Prostate gland (tissue), 2 donors: ENCODE measurements at regions not wholly inside any gene's neighbourhood (a gene's known extent, or its start where the extent isn't known, plus 50 kb on each side); places are given as distances from the start of the nearest gene placed in this dataset.

Source experiments
- DNase-seq: peaks from one replicate; pipeline ENCODE4 v3.0.0-alpha.2; 2019; ENCODE audit warnings: low spot score
- H3K27ac ChIP-seq, 2 donors: fragments of 200-600 bp; sonication (generic); 2 replicates each; pipeline ENCODE4 v1.5.1; 2017 to 2019
- H3K27me3 ChIP-seq: fragments of 200-600 bp; sonication (generic); replicated peaks from 2 replicates; pipeline ENCODE4 v1.5.1; 2019; ENCODE audit not compliant: insufficient read depth
- H3K36me3 ChIP-seq, 2 donors: fragments of 200-600 bp; sonication (generic); 1 replicate in 1 of 2; 2 replicates in 1 of 2; pipeline versions ENCODE4 v1.5.1 to v1.8.1; 2017 to 2019
- H3K4me1 ChIP-seq: fragments of 200-600 bp; sonication (generic); replicated peaks from 2 replicates; pipeline ENCODE4 v1.5.1; 2019
- H3K4me3 ChIP-seq, 2 donors: fragments of 200-600 bp; sonication (generic); 2 replicates each; pipeline ENCODE4 v1.5.1; 2017 to 2019
- H3K9me3 ChIP-seq: fragments of 200-600 bp; sonication (generic); 2 replicates; pipeline ENCODE4 v1.5.1; 2017
- POLR2A ChIP-seq: fragments of 450-650 bp; IDR thresholded peaks from one replicate; pipeline ENCODE4 v1.6.1; 2016; ENCODE audit warnings: antibody characterized with exemption, mild to moderate bottlenecking
- POLR2AphosphoS5 ChIP-seq: sonication (generic); formaldehyde crosslinking; IDR thresholded peaks from one replicate; pipeline ENCODE4 v1.6.1; 2017; ENCODE audit warnings: antibody characterized with exemption
- WGBS: methylation state at CpG from one replicate; pipeline ENCODE4 v1.1.5; 2018; 5-methylcytosine and 5-hydroxymethylcytosine counted together
- intact Hi-C: fragments of 100-400 bp; cut with DNase I; formaldehyde crosslinking; loops from one replicate; pipeline ENCODE4 v1.14.2; 2022
- TF ChIP-seq, protein P1 (sequence below), 4 experiments: fragments of 200-600 bp in 2 of 4; fragments of 450-650 bp in 2 of 4; sonication (generic) in 2 of 4; IDR thresholded peaks; 1 replicate in 3 of 4; 2 replicates in 1 of 4; pipeline ENCODE4 v1.5.1; 2016 to 2019; ENCODE audit warnings: antibody characterized with exemption in 4 of 4, mild to moderate bottlenecking in 2 of 4, moderate library complexity in 2 of 4

DNA sequence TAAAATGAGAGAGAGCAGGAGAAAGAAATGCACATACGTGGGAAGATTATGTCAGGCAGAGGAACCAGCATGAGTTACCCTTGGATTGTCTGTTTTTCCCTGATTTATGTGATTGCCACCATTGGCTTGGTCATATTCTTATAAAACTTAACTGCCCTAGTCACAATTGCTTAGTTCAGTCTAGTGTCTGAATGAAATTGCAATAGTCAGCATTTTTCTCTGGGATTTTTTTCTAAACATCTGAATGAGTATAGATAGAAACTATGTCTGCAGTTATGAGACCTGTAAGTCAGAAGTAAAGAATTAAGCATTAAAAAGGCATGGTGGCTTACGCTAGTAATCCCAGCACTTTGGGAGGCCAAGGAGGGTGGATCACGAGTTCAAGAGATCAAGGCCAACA is 889.8 kb downstream of the PLA2G4A start:
- TF ChIP-seq POLR2AphosphoS5 (no peak), POLR2A (no peak)
- TF ChIP-seq, protein P1, sequence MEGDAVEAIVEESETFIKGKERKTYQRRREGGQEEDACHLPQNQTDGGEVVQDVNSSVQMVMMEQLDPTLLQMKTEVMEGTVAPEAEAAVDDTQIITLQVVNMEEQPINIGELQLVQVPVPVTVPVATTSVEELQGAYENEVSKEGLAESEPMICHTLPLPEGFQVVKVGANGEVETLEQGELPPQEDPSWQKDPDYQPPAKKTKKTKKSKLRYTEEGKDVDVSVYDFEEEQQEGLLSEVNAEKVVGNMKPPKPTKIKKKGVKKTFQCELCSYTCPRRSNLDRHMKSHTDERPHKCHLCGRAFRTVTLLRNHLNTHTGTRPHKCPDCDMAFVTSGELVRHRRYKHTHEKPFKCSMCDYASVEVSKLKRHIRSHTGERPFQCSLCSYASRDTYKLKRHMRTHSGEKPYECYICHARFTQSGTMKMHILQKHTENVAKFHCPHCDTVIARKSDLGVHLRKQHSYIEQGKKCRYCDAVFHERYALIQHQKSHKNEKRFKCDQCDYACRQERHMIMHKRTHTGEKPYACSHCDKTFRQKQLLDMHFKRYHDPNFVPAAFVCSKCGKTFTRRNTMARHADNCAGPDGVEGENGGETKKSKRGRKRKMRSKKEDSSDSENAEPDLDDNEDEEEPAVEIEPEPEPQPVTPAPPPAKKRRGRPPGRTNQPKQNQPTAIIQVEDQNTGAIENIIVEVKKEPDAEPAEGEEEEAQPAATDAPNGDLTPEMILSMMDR (IDR thresholded peaks at IDR 0.05), result no peak
- no peaks in the 10 kb centered on the region for H3K27me3 ChIP-seq

DNA sequence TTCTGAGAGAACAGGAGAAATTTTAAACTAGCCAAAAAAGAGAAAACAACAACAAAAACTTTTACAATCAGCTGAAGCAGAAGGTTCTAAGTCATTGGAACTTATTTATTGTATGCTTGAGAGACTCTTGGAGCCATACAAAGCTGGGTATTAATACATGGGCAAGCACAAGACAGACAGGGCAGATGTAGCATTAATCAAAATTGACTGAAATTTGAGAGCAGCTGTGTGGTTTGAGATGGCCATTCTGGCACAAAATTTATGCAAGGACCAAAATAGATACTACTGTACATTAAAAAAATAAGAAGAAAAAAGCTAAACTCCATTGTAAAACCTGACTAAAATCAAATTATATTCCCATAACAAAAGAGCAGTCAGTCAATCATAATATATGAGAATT is 892.5 kb downstream of the PLA2G4A start:
- no peaks in the 10 kb centered on the region for H3K9me3 ChIP-seq
- intact Hi-C loops, result no loop called here
- TF ChIP-seq, protein P1 (IDR thresholded peaks at IDR 0.05), result no peak
- DNase-seq, result no peak
- H3K4me3 ChIP-seq, result no peak overlapping the region
- no peaks in the 10 kb centered on the region for H3K27me3 ChIP-seq
- no peaks in the 10 kb centered on the region for H3K4me1 ChIP-seq
- no peak overlapping the region for H3K27ac ChIP-seq
- no peaks in the 10 kb centered on the region for H3K36me3 ChIP-seq

More for the DNA sequence above, 889.8 kb downstream of the PLA2G4A start:
- no peaks in the 10 kb centered on the region for H3K36me3 ChIP-seq
- 86% methylated on average over 3 of the region's 3 CpGs for WGBS
- DNase-seq, result no peak
- H3K9me3 ChIP-seq, result no peaks in the 10 kb centered on the region
- H3K4me1 ChIP-seq, result no peaks in the 10 kb centered on the region
- intact Hi-C loops, result no loop called here
- no peak overlapping the region for H3K27ac ChIP-seq
- H3K4me3 ChIP-seq, result no peak overlapping the region

DNA sequence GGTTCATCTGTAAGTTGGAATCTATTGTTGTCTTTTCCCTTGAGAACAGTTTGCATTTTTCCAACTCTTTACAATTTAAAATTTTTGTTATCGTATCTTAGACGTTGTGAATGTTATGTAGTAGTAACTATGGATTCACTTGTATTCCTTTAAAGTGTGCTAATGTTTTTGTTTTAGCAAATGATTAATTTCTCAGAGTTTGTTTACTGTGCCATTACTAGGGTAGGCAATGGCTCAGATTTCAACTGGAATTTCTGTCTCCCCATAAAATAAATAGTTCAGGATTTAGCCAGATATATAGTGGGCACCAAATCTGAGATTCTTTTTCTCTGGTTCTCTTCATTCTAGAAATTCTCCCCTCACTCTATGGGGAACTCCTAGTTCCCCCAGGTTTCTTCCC is 896.5 kb downstream of the PLA2G4A start:
- intact Hi-C loops, result no loop called here

DNA sequence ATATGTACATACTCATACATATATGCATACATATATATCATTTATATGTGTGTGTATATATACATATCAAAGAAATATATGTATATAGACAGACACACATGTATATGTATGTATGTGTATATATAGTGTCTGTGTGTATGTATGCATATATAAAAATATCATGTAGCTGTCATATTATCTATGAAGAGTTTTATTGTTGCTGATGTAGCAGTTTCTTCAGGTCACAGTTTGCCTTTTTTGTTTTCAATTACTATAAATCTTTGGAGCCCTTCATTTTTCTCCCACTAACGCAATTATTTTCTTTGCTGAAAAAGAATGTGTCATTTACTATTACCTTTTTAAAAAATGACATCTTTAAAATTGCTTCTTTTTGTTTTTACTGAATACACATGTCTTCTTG is 904.5 kb downstream of the PLA2G4A start:
- Histone ChIP-seq H3K27ac (no peak overlapping the region), H3K36me3 (no peaks in the 10 kb centered on the region), H3K27me3 (no peaks in the 10 kb centered on the region), H3K4me1 (no peaks in the 10 kb centered on the region), H3K9me3 (no peaks in the 10 kb centered on the region), H3K4me3 (no peak overlapping the region)
- TF ChIP-seq POLR2AphosphoS5, result no peak
- TF ChIP-seq, protein P1 (IDR thresholded peaks at IDR 0.05), result no peak
- no peak for DNase-seq
- WGBS, result 82% methylated on average over 1 of the region's 1 CpG
- intact Hi-C loops, result no loop called here

More for the DNA sequence above, 896.5 kb downstream of the PLA2G4A start:
- H3K27ac ChIP-seq, result no peak overlapping the region
- no peaks in the 10 kb centered on the region for H3K27me3 ChIP-seq
- H3K4me3 ChIP-seq, result no peak overlapping the region
- DNase-seq, result no peak
- no peaks in the 10 kb centered on the region for H3K36me3 ChIP-seq
- no peaks in the 10 kb centered on the region for H3K4me1 ChIP-seq
- TF ChIP-seq, protein P1 (IDR thresholded peaks at IDR 0.05), result no peak
- TF ChIP-seq POLR2AphosphoS5 (no peak), POLR2A (no peak)
- WGBS, result 50% methylated on average over 2 of the region's 2 CpGs
- H3K9me3 ChIP-seq, result no peaks in the 10 kb centered on the region

DNA sequence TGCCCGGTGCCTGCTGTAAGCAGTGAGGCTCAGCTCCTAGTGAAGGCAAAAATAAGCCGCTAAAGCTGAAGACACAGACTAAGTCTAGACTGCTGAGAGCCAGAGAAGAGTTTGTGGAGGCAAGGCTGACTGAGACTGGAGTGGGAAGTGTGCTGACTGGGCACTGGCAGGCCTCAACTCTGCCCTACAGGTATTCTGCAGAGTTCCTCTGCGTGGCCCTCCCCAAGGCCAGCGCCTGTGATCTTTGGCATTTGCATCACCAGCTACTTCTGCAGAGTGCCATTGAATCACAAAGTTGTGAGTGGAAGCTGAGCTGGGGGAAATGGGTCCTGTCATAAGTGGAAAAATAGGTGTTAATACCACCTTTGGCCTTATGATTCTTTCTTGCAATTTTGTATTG is 905.7 kb downstream of the PLA2G4A start:
- WGBS, result 92% methylated on average over 4 of the region's 4 CpGs
- no peaks in the 10 kb centered on the region for H3K36me3 ChIP-seq
- intact Hi-C loops, result no loop called here
- DNase-seq, result no peak
- TF ChIP-seq, protein P1 (IDR thresholded peaks at IDR 0.05), result no peak
- TF ChIP-seq POLR2AphosphoS5, result no peak
- no peaks in the 10 kb centered on the region for H3K9me3 ChIP-seq
- no peak overlapping the region for H3K4me3 ChIP-seq
- no peaks in the 10 kb centered on the region for H3K27me3 ChIP-seq
- no peaks in the 10 kb centered on the region for H3K4me1 ChIP-seq
- H3K27ac ChIP-seq, result no peak overlapping the region
